IMR-90 (cell line): ENCODE measurements at regions not wholly inside any gene's neighbourhood (a gene's known extent, or its start where the extent isn't known, plus 50 kb on each side); places are given as distances from the start of the nearest gene placed in this dataset.

ENCODE experiments used
- ATAC-seq: fragments of 200-7000 bp; cut with Tn5 transposase; 2 replicates; pipeline ENCODE4 v1.9.1; 2020; ENCODE audit warnings: low read depth, mild to moderate bottlenecking, moderate library complexity
- BruUV-seq: library from RNA; stranded (reverse); fragments of 400-500 nt; replicated peaks from 2 replicates; lab custom pipeline; 2021; lab: Mats Ljungman, UMichigan
- CTCF ChIA-PET: fragments of 300-600 bp; formaldehyde crosslinking; extraction: SDS; loops from one replicate; lab custom pipeline; 2021; ENCODE audit warnings: antibody characterized with exemption; lab: Yijun Ruan, JAX
- POLR2A ChIA-PET: fragments of 300-600 bp; sonication (Branson Sonifier 250); formaldehyde crosslinking; loops from one replicate; lab custom pipeline; 2022; ENCODE audit warnings: antibody characterized with exemption; ENCODE audit not compliant: unreplicated experiment; lab: Charles Lee
- DNase-seq: peaks from one replicate; pipeline ENCODE4 v3.0.0; 2013
- H2AFZ ChIP-seq: replicated peaks from 2 replicates; pipeline ENCODE3; 2013; ENCODE audit warnings: low read length, mild to moderate bottlenecking; ENCODE audit not compliant: poor library complexity
- H2AK5ac ChIP-seq: 2 replicates; pipeline ENCODE4 v1.6.1; 2013; ENCODE audit warnings: low read depth, low read length, inconsistent platforms
- H2AK9ac ChIP-seq: replicated peaks from 2 replicates; pipeline ENCODE3; 2013; ENCODE audit warnings: mild to moderate bottlenecking, low read depth, low read length, moderate library complexity; ENCODE audit not compliant: poor library complexity
- H2BK120ac ChIP-seq: 2 replicates; pipeline ENCODE4 v1.6.1; 2013; ENCODE audit warnings: low read depth, low read length, inconsistent platforms
- H2BK15ac ChIP-seq: 3 replicates; pipeline ENCODE4 v1.6.1; 2013; ENCODE audit warnings: low read depth, low read length, inconsistent platforms
- H2BK20ac ChIP-seq: 2 replicates; pipeline ENCODE4 v1.6.1; 2013; ENCODE audit warnings: low read depth, mild to moderate bottlenecking, inconsistent platforms, low read length, moderate library complexity
- H2BK5ac ChIP-seq: 2 replicates; pipeline ENCODE4 v1.6.1; 2013; ENCODE audit warnings: mild to moderate bottlenecking, low read depth, low read length, inconsistent platforms; ENCODE audit not compliant: poor library complexity, severe bottlenecking
- H3K14ac ChIP-seq: replicated peaks from 2 replicates; pipeline ENCODE4 v1.6.1; 2013; ENCODE audit warnings: low read depth, low read length, inconsistent platforms
- H3K18ac ChIP-seq: 2 replicates; pipeline ENCODE4 v1.6.1; 2013; ENCODE audit warnings: low read depth, low read length, control low read depth
- H3K23ac ChIP-seq: 2 replicates; pipeline ENCODE4 v1.6.1; 2013; ENCODE audit warnings: low read depth, low read length, inconsistent platforms
- H3K27ac ChIP-seq: 2 replicates; pipeline ENCODE4 v1.5.1; 2013; ENCODE audit warnings: mild to moderate bottlenecking, control low read depth, low read length; ENCODE audit not compliant: insufficient read depth
- H3K27me3 ChIP-seq: 2 replicates; pipeline ENCODE4 v1.6.1; 2013; ENCODE audit warnings: low read length; ENCODE audit not compliant: control insufficient read depth, insufficient read depth
- H3K36me3 ChIP-seq: 2 replicates; pipeline ENCODE4 v1.6.1; 2013; ENCODE audit warnings: low read length, mixed read lengths; ENCODE audit not compliant: control insufficient read depth, insufficient read depth
- H3K4ac ChIP-seq: 2 replicates; pipeline ENCODE4 v1.6.1; 2013; ENCODE audit warnings: low read depth, low read length, inconsistent platforms
- H3K4me1 ChIP-seq: 2 replicates; pipeline ENCODE4 v1.6.1; 2013; ENCODE audit warnings: low read length, mixed read lengths; ENCODE audit not compliant: control insufficient read depth, insufficient read depth
- H3K4me2 ChIP-seq: 2 replicates; pipeline ENCODE4 v1.6.1; 2013; ENCODE audit warnings: low read depth, mild to moderate bottlenecking, control low read depth, low read length, moderate library complexity
- H3K4me3 ChIP-seq: 2 replicates; pipeline ENCODE4 v1.5.1; 2013; ENCODE audit warnings: low read depth, mild to moderate bottlenecking, control low read depth, low read length, moderate library complexity; ENCODE audit not compliant: insufficient read depth
- H3K56ac ChIP-seq: 2 replicates; pipeline ENCODE4 v1.6.1; 2013; ENCODE audit warnings: low read length, inconsistent platforms; ENCODE audit not compliant: insufficient read depth; ENCODE audit errors: extremely low read depth
- H3K79me1 ChIP-seq, 2 experiments: 2 replicates each; pipeline ENCODE4 v1.6.1; 2013; ENCODE audit warnings: low read length in 2 of 2, inconsistent platforms in 1 of 2, low read depth in 1 of 2
- H3K9ac ChIP-seq: 2 replicates; pipeline ENCODE4 v1.6.1; 2013; ENCODE audit warnings: low read depth, low read length, control low read depth
- H3K9me1 ChIP-seq: 2 replicates; pipeline ENCODE4 v1.6.1; 2013; ENCODE audit warnings: low read length, inconsistent platforms; ENCODE audit not compliant: insufficient read depth
- H3K9me3 ChIP-seq: 2 replicates; pipeline ENCODE4 v1.6.1; 2013; ENCODE audit warnings: low read length; ENCODE audit not compliant: control insufficient read depth, insufficient read depth
- H4K20me1 ChIP-seq: 2 replicates; pipeline ENCODE4 v1.6.1; 2013; ENCODE audit warnings: low read length, inconsistent platforms; ENCODE audit not compliant: insufficient read depth
- H4K5ac ChIP-seq: 2 replicates; pipeline ENCODE4 v1.6.1; 2013; ENCODE audit warnings: mild to moderate bottlenecking, low read depth, low read length, control low read depth
- H4K8ac ChIP-seq, 2 experiments: 2 replicates each; pipeline ENCODE4 v1.6.1; 2013; ENCODE audit warnings: low read depth in 2 of 2, low read length in 2 of 2, control low read depth in 1 of 2, inconsistent platforms in 1 of 2
- H4K91ac ChIP-seq: 2 replicates; pipeline ENCODE4 v1.6.1; 2013; ENCODE audit warnings: low read depth, low read length, inconsistent platforms; ENCODE audit not compliant: insufficient read depth
- FOS ChIP-seq: fragments of 150-350 bp; IDR thresholded peaks from 2 replicates; pipeline ENCODE4 v1.6.1; 2016; ENCODE audit warnings: low read depth, low read length
- MAFK ChIP-seq: IDR thresholded peaks from 2 replicates; pipeline ENCODE4 v1.6.1; 2012; ENCODE audit warnings: low read depth, low read length, improper control_type of control experiment
- MAZ ChIP-seq: IDR thresholded peaks from 2 replicates; pipeline ENCODE4 v1.6.1; 2012; ENCODE audit warnings: low read depth, mild to moderate bottlenecking, low read length, improper control_type of control experiment, moderate library complexity, borderline replicate concordance
- MXI1 ChIP-seq: IDR thresholded peaks from 2 replicates; pipeline ENCODE4 v1.6.1; 2012; ENCODE audit warnings: low read depth, mild to moderate bottlenecking, low read length, moderate library complexity, borderline replicate concordance
- POLR2A ChIP-seq: IDR thresholded peaks from 2 replicates; pipeline ENCODE4 v1.6.1; 2012; ENCODE audit warnings: mild to moderate bottlenecking, low read depth, low read length
- RCOR1 ChIP-seq: IDR thresholded peaks from 2 replicates; pipeline ENCODE4 v1.6.1; 2012; ENCODE audit warnings: mild to moderate bottlenecking, low read length, improper control_type of control experiment; ENCODE audit not compliant: insufficient replicate concordance
- SMC3 ChIP-seq: fragments of 150-350 bp; IDR thresholded peaks from 2 replicates; pipeline ENCODE4 v1.6.1; 2016; ENCODE audit warnings: low read depth, mild to moderate bottlenecking, antibody characterized with exemption, low read length, moderate library complexity
- WGBS, 2 experiments: methylation state at CpG; one replicate each; pipeline versions ENCODE4 v1.1.5 to v1.1.7; 2013; ENCODE audit warnings: missing lambda C conversion rate in 2 of 2; ENCODE audit not compliant: insufficient read length in 1 of 2; ENCODE audit errors: extremely low coverage in 2 of 2; 5-methylcytosine and 5-hydroxymethylcytosine counted together
- dilution Hi-C: fragments of 300-500 bp; cut with HindIII; formaldehyde crosslinking; loops from one replicate; pipeline ENCODE4 v1.14.3; 2018; ENCODE audit warnings: low sequenced_read_pairs; ENCODE audit not compliant: unreplicated experiment
- in situ Hi-C: fragments of 300-500 bp; cut with MboI; formaldehyde crosslinking; loops from 3 replicates; pipeline ENCODE4 v1.14.3; 2019; ENCODE audit warnings: low sequenced_read_pairs, inconsistent platforms, mixed read lengths
- intact Hi-C: fragments of 100-400 bp; cut with micrococcal nuclease; formaldehyde crosslinking; loops from 2 replicates; pipeline ENCODE4 v1.10.0; 2022
- TF ChIP-seq, protein P1 (sequence below): fragments of 150-350 bp; IDR thresholded peaks from 2 replicates; pipeline ENCODE4 v1.6.1; 2017; ENCODE audit warnings: mild to moderate bottlenecking, antibody characterized with exemption, low read length, low read depth

DNA sequence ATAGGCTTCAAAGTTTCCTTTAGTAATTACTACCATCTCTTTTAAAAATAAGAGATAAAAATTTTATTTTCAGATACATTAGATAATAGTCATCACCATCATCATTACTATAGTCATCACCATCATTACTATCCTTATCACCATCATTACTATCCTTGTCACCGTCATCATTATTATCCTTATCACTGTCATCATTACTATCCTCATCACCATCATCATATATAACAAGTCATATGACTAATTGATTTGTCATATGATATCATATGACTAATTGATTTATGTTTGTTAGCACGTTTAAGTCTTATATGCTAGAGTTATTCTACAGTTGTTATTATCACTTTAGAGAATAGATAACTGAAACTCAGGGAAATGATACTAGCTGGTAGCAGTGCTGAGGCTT, 382.1 kb upstream of the CDH18 start:
- no peak overlapping the region for H3K9ac ChIP-seq
- H2BK120ac ChIP-seq = no peak overlapping the region
- no peak overlapping the region for H2AK9ac ChIP-seq
- H3K9me1 ChIP-seq = no peaks in the 10 kb centered on the region
- no peak for DNase-seq
- no peak overlapping the region for H4K5ac ChIP-seq
- POLR2A ChIA-PET = no interaction called here
- H4K91ac ChIP-seq = no peak overlapping the region
- no peak overlapping the region for H2AFZ ChIP-seq
- H3K18ac ChIP-seq = no peak overlapping the region
- no peak overlapping the region for H3K4ac ChIP-seq
- no CpG with 5 or more reads among the region's 2 CpGs for WGBS, 2 experiments
- no peak overlapping the region for H2AK5ac ChIP-seq
- no peak overlapping the region for H3K23ac ChIP-seq
- H3K56ac ChIP-seq = no peak overlapping the region
- no peak overlapping the region for H3K14ac ChIP-seq
- H3K27me3 ChIP-seq = no peaks in the 10 kb centered on the region
- intact Hi-C loops (no loop called here), dilution Hi-C loops (no loop called here), in situ Hi-C loops (no loop called here)
- no TSS peak for BruUV-seq
- H3K36me3 ChIP-seq = no peaks in the 10 kb centered on the region
- H2BK20ac ChIP-seq = no peak overlapping the region
- H4K8ac ChIP-seq = no peak overlapping the region
- H3K4me2 ChIP-seq = no peak overlapping the region
- no peak overlapping the region for H2BK15ac ChIP-seq
- H4K20me1 ChIP-seq = no peaks in the 10 kb centered on the region
- H3K4me1 ChIP-seq = no peaks in the 10 kb centered on the region
- no peak overlapping the region for H3K4me3 ChIP-seq
- no peak overlapping the region for H3K27ac ChIP-seq
- CTCF ChIA-PET = no interaction called here
- no peak overlapping the region for H2BK5ac ChIP-seq
- no peak for ATAC-seq
- no peaks in the 10 kb centered on the region for H3K79me1 ChIP-seq
- peaks cover 2% of the 10 kb centered on the region; the same call in 1 of the 2 replicates for H3K9me3 ChIP-seq
- no peak for TF ChIP-seq FOS
- TF ChIP-seq, protein P1, sequence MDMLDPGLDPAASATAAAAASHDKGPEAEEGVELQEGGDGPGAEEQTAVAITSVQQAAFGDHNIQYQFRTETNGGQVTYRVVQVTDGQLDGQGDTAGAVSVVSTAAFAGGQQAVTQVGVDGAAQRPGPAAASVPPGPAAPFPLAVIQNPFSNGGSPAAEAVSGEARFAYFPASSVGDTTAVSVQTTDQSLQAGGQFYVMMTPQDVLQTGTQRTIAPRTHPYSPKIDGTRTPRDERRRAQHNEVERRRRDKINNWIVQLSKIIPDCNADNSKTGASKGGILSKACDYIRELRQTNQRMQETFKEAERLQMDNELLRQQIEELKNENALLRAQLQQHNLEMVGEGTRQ = no peak
- TF ChIP-seq MXI1 = no peak
- no peak for TF ChIP-seq SMC3
- TF ChIP-seq MAFK = no peak
- no peak for TF ChIP-seq POLR2A
- no peak for TF ChIP-seq RCOR1
- no peak for TF ChIP-seq MAZ
